ENCODE measurements at regions not wholly inside any gene's neighbourhood (a gene's known extent, or its start where the extent isn't known, plus 50 kb on each side); places are given as distances from the start of the nearest gene placed in this dataset.

- no peak for DNase-seq (ENCODE audit: extremely low read depth in 1 of 4, low spot score in 3 of 4)
- Histone ChIP-seq H2AFZ (ENCODE audit: low read depth, low read length) (no peak overlapping the region), H3K4me3 (no peak overlapping the region), H3K4me2 (ENCODE audit: insufficient read depth, low read length) (no peak overlapping the region), H3K27me3 (ENCODE audit: control insufficient read depth in 2 of 2, insufficient read depth in 2 of 2, low read length in 2 of 2) (peaks cover 0 to 27% of the 10 kb centered on the region in 2 experiments; a peak in 3 of 5 replicates), H3K27ac (ENCODE audit: extremely low read depth, low read depth, low read length) (no peak overlapping the region), H3K9ac (ENCODE audit: insufficient read depth in 1 of 2, low read depth in 2 of 2, low read length in 2 of 2) (no peak overlapping the region), H3K9me1 (ENCODE audit: control insufficient read depth, insufficient read depth, low read length) (peaks cover 2% of the 10 kb centered on the region), H3K36me3 (ENCODE audit: control insufficient read depth, insufficient read depth, low read length) (no peaks in the 10 kb centered on the region), H3K79me2 (ENCODE audit: control insufficient read depth, insufficient read depth, low read length) (no peaks in the 10 kb centered on the region), H3K4me1 (replicated peaks in 1 of 2; ENCODE audit: control insufficient read depth in 2 of 2, insufficient read depth in 2 of 2, low read length in 2 of 2) (no peaks in the 10 kb centered on the region), H3K9me3 (replicated peaks; ENCODE audit: control insufficient read depth, insufficient read depth, low read depth, low read length) (no peaks in the 10 kb centered on the region), H4K20me1 (replicated peaks; ENCODE audit: control insufficient read depth, insufficient read depth, low read length) (no peaks in the 10 kb centered on the region)
- FAIRE-seq: no peak
- intact Hi-C loops (cut with micrococcal nuclease): no loop called here
- no peak for TF ChIP-seq ARNT (IDR thresholded peaks at IDR 0.05)
- TF ChIP-seq ZNF778 (CRISPR knock-in tag; IDR thresholded peaks at IDR 0.05): no peak
- TF ChIP-seq, protein P1, sequence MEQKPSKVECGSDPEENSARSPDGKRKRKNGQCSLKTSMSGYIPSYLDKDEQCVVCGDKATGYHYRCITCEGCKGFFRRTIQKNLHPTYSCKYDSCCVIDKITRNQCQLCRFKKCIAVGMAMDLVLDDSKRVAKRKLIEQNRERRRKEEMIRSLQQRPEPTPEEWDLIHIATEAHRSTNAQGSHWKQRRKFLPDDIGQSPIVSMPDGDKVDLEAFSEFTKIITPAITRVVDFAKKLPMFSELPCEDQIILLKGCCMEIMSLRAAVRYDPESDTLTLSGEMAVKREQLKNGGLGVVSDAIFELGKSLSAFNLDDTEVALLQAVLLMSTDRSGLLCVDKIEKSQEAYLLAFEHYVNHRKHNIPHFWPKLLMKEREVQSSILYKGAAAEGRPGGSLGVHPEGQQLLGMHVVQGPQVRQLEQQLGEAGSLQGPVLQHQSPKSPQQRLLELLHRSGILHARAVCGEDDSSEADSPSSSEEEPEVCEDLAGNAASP (IDR thresholded peaks at IDR 0.05): no peak
- no TSS peak for BruUV-seq (replicated peaks)
- ChIA-PET POLR2A (no interaction called here), CTCF (ENCODE audit: low intra/inter-chr PET ratio) (no interaction called here)
- no peak for ATAC-seq
- in situ Hi-C loops (cut with MboI): no loop called here
- WGBS (ENCODE audit: insufficient coverage, low coverage, missing lambda C conversion rate): 0% methylated on average over 8 of the region's 8 CpGs
Measured at GRCh38 chr16:55039931-55040330, 109.3 kb downstream of the IRX5 start.

DNA sequence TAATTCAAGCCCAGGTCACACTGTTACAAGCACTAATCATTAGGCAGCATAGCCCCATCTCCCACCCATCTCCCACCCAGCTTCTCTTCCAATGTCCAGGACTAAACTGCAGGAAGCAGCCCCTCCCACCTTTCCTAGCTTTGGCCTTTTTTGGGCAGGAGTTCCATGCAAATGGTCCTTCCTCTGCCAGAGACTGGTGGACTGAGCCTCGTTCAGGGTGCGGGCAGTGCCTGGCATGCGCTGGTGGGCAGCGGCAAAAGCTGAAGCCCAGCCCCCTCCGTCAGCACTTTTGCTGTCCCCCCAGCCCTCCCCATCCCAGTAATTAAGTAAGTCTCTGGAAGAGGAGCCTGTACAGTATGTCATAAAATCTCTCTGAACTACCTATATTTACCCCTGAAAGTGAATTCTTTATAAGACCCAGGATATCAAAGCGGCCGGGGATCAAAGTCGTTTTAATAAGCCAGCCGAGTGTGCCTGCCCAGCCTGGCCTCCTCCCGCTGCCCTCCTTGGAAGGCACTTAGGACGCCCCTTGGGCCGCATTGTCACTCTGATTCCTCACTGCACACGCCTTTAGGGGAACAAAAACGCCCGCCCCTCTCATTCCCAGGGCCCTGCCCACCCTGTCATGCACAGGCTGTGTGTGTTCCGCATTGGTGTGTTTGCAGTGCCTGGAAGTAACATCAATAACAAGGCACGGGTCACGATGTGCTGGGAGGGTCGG lies 109.9 kb downstream of the IRX5 start:
- WGBS (ENCODE audit: insufficient coverage, low coverage, missing lambda C conversion rate): 1% methylated on average over 16 of the region's 19 CpGs
- ChIA-PET POLR2A (no interaction called here), CTCF (ENCODE audit: low intra/inter-chr PET ratio) (no interaction called here)
- H4K20me1 ChIP-seq (replicated peaks; ENCODE audit: control insufficient read depth, insufficient read depth, low read length): no peaks in the 10 kb centered on the region
- no peak overlapping the region for H3K4me3 ChIP-seq
- peaks cover 0 to 32% of the 10 kb centered on the region in 2 experiments; a peak in 3 of 5 replicates for H3K27me3 ChIP-seq (ENCODE audit: control insufficient read depth in 2 of 2, insufficient read depth in 2 of 2, low read length in 2 of 2)
- H3K79me2 ChIP-seq (ENCODE audit: control insufficient read depth, insufficient read depth, low read length): no peaks in the 10 kb centered on the region
- no peak overlapping the region for H3K9ac ChIP-seq (ENCODE audit: insufficient read depth in 1 of 2, low read depth in 2 of 2, low read length in 2 of 2)
- BruUV-seq (replicated peaks): no TSS peak
- no peaks in the 10 kb centered on the region for H3K4me1 ChIP-seq (replicated peaks in 1 of 2; ENCODE audit: control insufficient read depth in 2 of 2, insufficient read depth in 2 of 2, low read length in 2 of 2)
- H3K36me3 ChIP-seq (ENCODE audit: control insufficient read depth, insufficient read depth, low read length): no peaks in the 10 kb centered on the region
- ATAC-seq: no peak
- no peak for FAIRE-seq
- peaks cover 2% of the 10 kb centered on the region for H3K9me1 ChIP-seq (ENCODE audit: control insufficient read depth, insufficient read depth, low read length)
- H3K27ac ChIP-seq (ENCODE audit: extremely low read depth, low read depth, low read length): no peak overlapping the region
- no peak for DNase-seq (ENCODE audit: extremely low read depth in 1 of 4, low spot score in 3 of 4)
- no peak overlapping the region for H3K4me2 ChIP-seq (ENCODE audit: insufficient read depth, low read length)
- no peaks in the 10 kb centered on the region for H3K9me3 ChIP-seq (replicated peaks; ENCODE audit: control insufficient read depth, insufficient read depth, low read depth, low read length)
- intact Hi-C loops (cut with micrococcal nuclease): no loop called here
- in situ Hi-C loops (cut with MboI): no loop called here
- H2AFZ ChIP-seq (ENCODE audit: low read depth, low read length): no peak overlapping the region
- TF ChIP-seq SIN3A (IDR thresholded peaks at IDR 0.05; ENCODE audit: borderline replicate concordance in 2 of 2, control insufficient read depth in 1 of 2, low read depth in 2 of 2, low read length in 2 of 2) (no peak), ZNF592 (IDR thresholded peaks at IDR 0.05) (no peak), POLR2H (tag; IDR thresholded peaks at IDR 0.05; ENCODE audit: low read depth) (no peak), RFX7 (CRISPR knock-in tag; IDR thresholded peaks at IDR 0.05) (no peak), RBM39 (optimal IDR thresholded peaks at IDR 0.05; ENCODE audit: low read depth, low read length) (no peak)

Data from K562 (cell line).